Activated CD8-positive, alpha-beta memory T cell treated with anti-CD3 and anti-CD28 coated beads for 48 hours (primary cell): ENCODE measurements at regions not wholly inside any gene's neighbourhood (a gene's known extent, or its start where the extent isn't known, plus 50 kb on each side); places are given as distances from the start of the nearest gene placed in this dataset.
"Not testable (repeated sequence)": the region's sequence is repeated elsewhere in the genome, so short reads cannot be mapped to it uniquely, and the experiment has no call there.

Experiments
- DNase-seq, 3 experiments: peaks; one replicate each; pipeline ENCODE4 v3.0.0-alpha.2; 2020; ENCODE audit warnings: low read depth in 2 of 3, low spot score in 2 of 3

GRCh38 chr6:119514345-119514744 lies 164.8 kb upstream of the MAN1A1 start:
- no peak for DNase-seq

- DNase-seq = no peak
Measured at GRCh38 chr6:119511024-119511423, 161.5 kb upstream of the MAN1A1 start.

- DNase-seq = no peak
Measured at GRCh38 chr6:119510246-119510645, 160.7 kb upstream of the MAN1A1 start.

GRCh38 chr6:119506631-119507174 lies 157.1 kb upstream of the MAN1A1 start:
- DNase-seq = no peak

- no peak for DNase-seq
Measured at GRCh38 chr6:119501798-119502483, 152.4 kb upstream of the MAN1A1 start.

- no peak for DNase-seq
Measured at GRCh38 chr6:119499797-119500196, 150.2 kb upstream of the MAN1A1 start.

- DNase-seq = no peak
Measured at GRCh38 chr6:119497988-119498727, 148.6 kb upstream of the MAN1A1 start.

- no peak for DNase-seq
Measured at GRCh38 chr6:119495230-119495683, 145.7 kb upstream of the MAN1A1 start.

GRCh38 chr6:119493980-119494379 lies 144.4 kb upstream of the MAN1A1 start:
- DNase-seq = no peak

GRCh38 chr6:119491112-119491511 lies 141.6 kb upstream of the MAN1A1 start:
- DNase-seq = not testable (repeated sequence)

- not testable (repeated sequence) for DNase-seq
Measured at GRCh38 chr6:119490050-119490449, 140.5 kb upstream of the MAN1A1 start.

GRCh38 chr6:119484598-119484997 lies 135.0 kb upstream of the MAN1A1 start:
- no peak for DNase-seq

GRCh38 chr6:119483908-119484307 lies 134.3 kb upstream of the MAN1A1 start:
- DNase-seq = no peak

- no peak for DNase-seq
Measured at GRCh38 chr6:119482850-119483285, 133.3 kb upstream of the MAN1A1 start.

- DNase-seq = no peak
Measured at GRCh38 chr6:119481976-119482375, 132.4 kb upstream of the MAN1A1 start.

GRCh38 chr6:119480961-119481497 lies 131.5 kb upstream of the MAN1A1 start:
- DNase-seq = no peak

GRCh38 chr6:119479860-119480655 lies 130.5 kb upstream of the MAN1A1 start:
- no peak for DNase-seq

- no peak for DNase-seq
Measured at GRCh38 chr6:119476554-119476953, 127.0 kb upstream of the MAN1A1 start.

GRCh38 chr6:119476024-119476423 lies 126.5 kb upstream of the MAN1A1 start:
- no peak for DNase-seq

GRCh38 chr6:119470893-119471542 lies 121.5 kb upstream of the MAN1A1 start:
- no peak for DNase-seq
